ENCODE measurements at regions not wholly inside any gene's neighbourhood (a gene's known extent, or its start where the extent isn't known, plus 50 kb on each side); places are given as distances from the start of the nearest gene placed in this dataset.
"Not testable (repeated sequence)": the region's sequence is repeated elsewhere in the genome, so short reads cannot be mapped to it uniquely, and the experiment has no call there.

DNA sequence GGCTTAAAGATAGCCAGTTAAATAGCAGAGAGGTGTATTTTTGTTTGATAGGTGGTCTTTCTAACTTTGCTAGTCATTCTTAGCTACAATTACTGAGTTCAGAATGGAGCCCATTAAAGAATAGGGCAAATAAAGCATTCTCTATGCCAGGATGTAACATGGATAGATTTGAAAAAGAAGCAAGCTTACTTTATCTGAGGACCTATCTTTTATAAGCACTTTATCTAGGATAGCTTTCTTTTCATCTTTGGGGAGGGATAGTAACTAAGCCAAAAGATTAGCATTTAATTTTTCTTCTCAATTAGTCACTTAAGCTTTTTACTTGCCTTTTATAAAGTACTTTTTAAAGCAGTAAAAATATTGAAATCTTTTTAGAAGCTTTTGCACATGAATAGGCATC is 1148.0 kb upstream of the DIAPH2 start:
- Mint-ChIP-seq H3K36me3 (ENCODE audit: low read depth, unreplicated experiment) (no peaks in the 10 kb centered on the region), H3K27me3 (ENCODE audit: unreplicated experiment) (no peaks in the 10 kb centered on the region)

DNA sequence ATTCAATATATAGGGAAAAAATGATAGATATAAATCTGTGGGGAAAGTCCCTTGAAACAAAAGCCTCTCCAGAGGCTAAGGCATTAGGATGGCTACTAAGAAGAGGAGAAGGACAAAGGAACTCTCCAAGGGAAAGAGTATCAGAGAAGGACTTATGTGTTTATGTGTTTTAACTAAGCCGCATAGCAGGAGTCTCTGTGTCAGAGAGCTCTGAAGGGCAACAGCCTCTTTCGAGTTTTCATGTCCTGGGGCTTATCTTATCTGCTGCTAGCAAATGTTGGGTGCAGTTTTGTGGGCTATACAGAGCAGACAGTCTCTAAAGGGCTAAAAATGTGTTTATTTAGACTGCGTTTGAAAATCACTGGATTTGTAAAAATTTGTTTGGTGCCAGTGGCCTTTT is 1145.6 kb upstream of the DIAPH2 start:
- Mint-ChIP-seq H3K27ac (ENCODE audit: unreplicated experiment) (no peak overlapping the region), H3K4me3 (ENCODE audit: unreplicated experiment) (no peak overlapping the region), H3K36me3 (ENCODE audit: low read depth, unreplicated experiment) (no peaks in the 10 kb centered on the region)

More for the DNA sequence above, 1148.0 kb upstream of the DIAPH2 start:
- Mint-ChIP-seq H3K9me3 (ENCODE audit: unreplicated experiment) (no peaks in the 10 kb centered on the region), H3K27ac (ENCODE audit: unreplicated experiment) (no peak overlapping the region), H3K4me3 (ENCODE audit: unreplicated experiment) (no peak overlapping the region), H3K4me1 (ENCODE audit: unreplicated experiment) (no peaks in the 10 kb centered on the region)
- DNase-seq (ENCODE audit: low spot score) = no peak
- TF ChIP-seq, protein P1, sequence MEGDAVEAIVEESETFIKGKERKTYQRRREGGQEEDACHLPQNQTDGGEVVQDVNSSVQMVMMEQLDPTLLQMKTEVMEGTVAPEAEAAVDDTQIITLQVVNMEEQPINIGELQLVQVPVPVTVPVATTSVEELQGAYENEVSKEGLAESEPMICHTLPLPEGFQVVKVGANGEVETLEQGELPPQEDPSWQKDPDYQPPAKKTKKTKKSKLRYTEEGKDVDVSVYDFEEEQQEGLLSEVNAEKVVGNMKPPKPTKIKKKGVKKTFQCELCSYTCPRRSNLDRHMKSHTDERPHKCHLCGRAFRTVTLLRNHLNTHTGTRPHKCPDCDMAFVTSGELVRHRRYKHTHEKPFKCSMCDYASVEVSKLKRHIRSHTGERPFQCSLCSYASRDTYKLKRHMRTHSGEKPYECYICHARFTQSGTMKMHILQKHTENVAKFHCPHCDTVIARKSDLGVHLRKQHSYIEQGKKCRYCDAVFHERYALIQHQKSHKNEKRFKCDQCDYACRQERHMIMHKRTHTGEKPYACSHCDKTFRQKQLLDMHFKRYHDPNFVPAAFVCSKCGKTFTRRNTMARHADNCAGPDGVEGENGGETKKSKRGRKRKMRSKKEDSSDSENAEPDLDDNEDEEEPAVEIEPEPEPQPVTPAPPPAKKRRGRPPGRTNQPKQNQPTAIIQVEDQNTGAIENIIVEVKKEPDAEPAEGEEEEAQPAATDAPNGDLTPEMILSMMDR (IDR thresholded peaks at IDR 0.05; ENCODE audit: unreplicated experiment) = no peak

DNA sequence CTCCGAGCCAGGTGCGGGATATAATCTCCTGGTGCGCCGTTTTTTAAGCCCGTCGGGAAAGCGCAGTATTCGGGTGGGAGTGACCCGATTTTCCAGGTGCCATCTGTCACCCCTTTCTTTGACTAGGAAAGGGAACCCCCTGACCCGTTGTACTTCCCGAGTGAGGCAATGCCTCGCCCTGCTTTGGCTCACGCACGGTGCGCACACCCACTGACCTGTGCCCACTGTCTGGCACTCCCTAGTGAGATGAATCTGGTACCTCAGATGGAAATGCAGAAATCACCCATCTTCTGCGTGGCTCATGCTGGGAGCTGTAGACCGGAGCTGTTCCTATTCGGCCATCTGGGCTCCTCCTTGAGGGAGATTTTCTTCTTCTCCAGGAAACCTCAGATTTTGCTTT is 1135.1 kb upstream of the DIAPH2 start:
- not testable (repeated sequence) for H3K36me3 Mint-ChIP-seq (ENCODE audit: low read depth, unreplicated experiment); H3K9me3 Mint-ChIP-seq (ENCODE audit: unreplicated experiment); H3K27me3 Mint-ChIP-seq (ENCODE audit: unreplicated experiment); H3K4me3 Mint-ChIP-seq (ENCODE audit: unreplicated experiment); H3K4me1 Mint-ChIP-seq (ENCODE audit: unreplicated experiment); DNase-seq (ENCODE audit: low spot score); H3K27ac Mint-ChIP-seq (ENCODE audit: unreplicated experiment)

More for the DNA sequence above, 1145.6 kb upstream of the DIAPH2 start:
- H3K9me3 Mint-ChIP-seq (ENCODE audit: unreplicated experiment) = no peaks in the 10 kb centered on the region
- TF ChIP-seq, protein P1 (IDR thresholded peaks at IDR 0.05; ENCODE audit: unreplicated experiment) = no peak
- H3K4me1 Mint-ChIP-seq (ENCODE audit: unreplicated experiment) = no peaks in the 10 kb centered on the region
- no peak for DNase-seq (ENCODE audit: low spot score)
- no peaks in the 10 kb centered on the region for H3K27me3 Mint-ChIP-seq (ENCODE audit: unreplicated experiment)

DNA sequence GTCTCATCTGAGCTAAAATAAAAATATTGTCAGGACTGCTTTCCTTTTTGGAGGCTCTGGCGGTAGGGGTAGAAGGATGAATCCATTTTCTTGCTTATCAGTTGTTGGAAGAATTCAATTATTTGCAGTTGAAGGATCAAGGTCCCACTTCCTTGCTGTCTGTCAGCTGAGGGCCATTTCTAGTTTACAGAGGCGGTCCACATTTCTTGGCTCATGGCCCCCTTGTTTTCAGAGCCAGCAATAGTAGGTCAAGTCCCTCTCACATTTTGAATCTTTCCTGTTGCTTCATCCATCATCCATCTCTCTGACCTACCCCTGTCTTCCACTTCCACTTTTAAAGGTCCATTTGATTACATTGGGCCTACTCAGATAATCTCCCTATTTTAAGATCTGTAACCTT is 1099.3 kb upstream of the DIAPH2 start:
- Mint-ChIP-seq H3K36me3 (ENCODE audit: low read depth, unreplicated experiment) (no peaks in the 10 kb centered on the region), H3K4me3 (ENCODE audit: unreplicated experiment) (no peak overlapping the region), H3K27ac (ENCODE audit: unreplicated experiment) (no peak overlapping the region), H3K9me3 (ENCODE audit: unreplicated experiment) (no peaks in the 10 kb centered on the region), H3K27me3 (ENCODE audit: unreplicated experiment) (no peaks in the 10 kb centered on the region), H3K4me1 (ENCODE audit: unreplicated experiment) (no peaks in the 10 kb centered on the region)
- no peak for DNase-seq (ENCODE audit: low spot score)
- TF ChIP-seq, protein P1 (IDR thresholded peaks at IDR 0.05; ENCODE audit: unreplicated experiment) = no peak

DNA sequence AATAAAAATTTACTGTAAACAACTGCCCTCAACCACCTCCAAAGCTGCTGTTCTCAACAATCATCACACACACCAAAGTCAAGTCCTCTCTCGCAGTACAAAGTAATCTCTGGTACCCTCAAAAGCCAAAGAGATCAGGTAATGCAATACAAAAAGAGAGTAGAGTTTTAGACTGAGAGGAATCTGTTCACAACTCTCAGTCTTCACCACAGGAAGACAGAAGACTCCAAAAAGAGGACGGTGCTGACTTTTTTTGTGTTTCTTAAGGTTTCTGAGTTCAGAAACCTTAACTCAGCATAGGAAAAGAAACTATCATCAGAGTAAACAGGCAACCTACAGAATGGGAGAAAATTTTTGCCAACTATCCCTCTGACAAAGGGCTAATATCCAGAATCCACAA is 1072.3 kb upstream of the DIAPH2 start:
- H3K4me3 Mint-ChIP-seq (ENCODE audit: unreplicated experiment) = no peak overlapping the region
- TF ChIP-seq, protein P1 (IDR thresholded peaks at IDR 0.05; ENCODE audit: unreplicated experiment) = no peak
- no peak overlapping the region for H3K27ac Mint-ChIP-seq (ENCODE audit: unreplicated experiment)
- no peaks in the 10 kb centered on the region for H3K36me3 Mint-ChIP-seq (ENCODE audit: low read depth, unreplicated experiment)
- no peak for DNase-seq (ENCODE audit: low spot score)
- no peaks in the 10 kb centered on the region for H3K9me3 Mint-ChIP-seq (ENCODE audit: unreplicated experiment)
- no peaks in the 10 kb centered on the region for H3K4me1 Mint-ChIP-seq (ENCODE audit: unreplicated experiment)
- H3K27me3 Mint-ChIP-seq (ENCODE audit: unreplicated experiment) = no peaks in the 10 kb centered on the region

DNA sequence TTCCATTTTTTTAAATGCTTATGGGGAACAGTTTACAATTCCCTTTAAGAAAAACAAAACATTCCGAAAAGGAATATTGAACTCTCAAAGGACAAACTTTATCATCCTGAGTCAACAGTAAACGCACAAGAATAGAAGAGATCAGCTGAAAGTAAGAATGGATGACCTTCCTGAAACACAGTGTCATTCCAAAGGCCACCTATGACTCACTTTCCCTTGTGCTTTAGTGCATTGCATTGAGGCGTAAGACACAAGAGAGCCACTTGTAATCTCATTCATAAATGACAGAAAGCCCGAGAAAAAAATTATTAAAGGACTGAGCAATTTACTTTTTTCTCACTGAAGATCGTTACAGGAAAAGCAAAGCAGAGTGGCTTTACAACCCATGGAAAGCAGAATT is 1062.4 kb upstream of the DIAPH2 start:
- Mint-ChIP-seq H3K4me3 (ENCODE audit: unreplicated experiment) (no peak overlapping the region), H3K9me3 (ENCODE audit: unreplicated experiment) (no peaks in the 10 kb centered on the region), H3K27me3 (ENCODE audit: unreplicated experiment) (no peaks in the 10 kb centered on the region), H3K36me3 (ENCODE audit: low read depth, unreplicated experiment) (no peaks in the 10 kb centered on the region), H3K27ac (ENCODE audit: unreplicated experiment) (no peak overlapping the region), H3K4me1 (ENCODE audit: unreplicated experiment) (no peaks in the 10 kb centered on the region)
- TF ChIP-seq, protein P1 (IDR thresholded peaks at IDR 0.05; ENCODE audit: unreplicated experiment) = no peak
- no peak for DNase-seq (ENCODE audit: low spot score)
